GM12878 (cell line): ENCODE measurements at regions not wholly inside any gene's neighbourhood (a gene's known extent, or its start where the extent isn't known, plus 50 kb on each side); places are given as distances from the start of the nearest gene placed in this dataset.

Experiments used
- ATAC-seq: fragments of 200-7000 bp; cut with Tn5 transposase; 3 replicates; pipeline ENCODE4 v1.9.1; 2020; ENCODE audit warnings: mild to moderate bottlenecking, moderate library complexity
- BruUV-seq: library from RNA; stranded (reverse); fragments of 400-500 nt; replicated peaks from 2 replicates; lab custom pipeline; 2021; lab: Mats Ljungman, UMichigan
- CTCF ChIA-PET: fragments of 300-600 bp; sonication (Branson Sonifier 250); formaldehyde crosslinking; extraction: SDS; loops from one replicate; lab custom pipeline; 2021; ENCODE audit warnings: inconsistent platforms; lab: Yijun Ruan, JAX
- POLR2A ChIA-PET: fragments of 350-600 bp; formaldehyde crosslinking; extraction: SDS; loops from one replicate; lab custom pipeline; 2021; ENCODE audit warnings: inconsistent platforms; lab: Charles Lee
- RAD21 ChIA-PET: fragments of 300-600 bp; sonication (Branson Sonifier 250); formaldehyde crosslinking; loops from one replicate; lab custom pipeline; 2023; ENCODE audit warnings: antibody characterized with exemption; ENCODE audit not compliant: unreplicated experiment; lab: Charles Lee
- SMC1A ChIA-PET: fragments of 300-600 bp; sonication (Branson Sonifier 250); formaldehyde crosslinking; loops from one replicate; lab custom pipeline; 2023; ENCODE audit not compliant: unreplicated experiment, uncharacterized antibody; lab: Charles Lee
- DNase-seq: peaks from one replicate; pipeline ENCODE4 v3.0.0-alpha.2; 2011; ENCODE audit warnings: low read depth, low spot score
- FAIRE-seq: peaks from 3 replicates; lab custom pipeline; 2011; peaks lifted over from hg19 to GRCh38; lab: Jason Lieb, UNC
- H2AFZ ChIP-seq: 2 replicates; pipeline ENCODE4 v1.6.0; 2011; ENCODE audit warnings: low read depth, low read length, control low read depth; ENCODE audit not compliant: control insufficient read depth
- H3K27ac ChIP-seq: 2 replicates; pipeline ENCODE4 v1.5.1; 2011; ENCODE audit warnings: control low read depth; ENCODE audit not compliant: control insufficient read depth, insufficient read depth
- H3K27me3 ChIP-seq, 2 experiments: replicated peaks in 1 of 2; 2 replicates each; pipeline versions ENCODE4 v1.6.0 to v1.6.1; 2011; ENCODE audit warnings: low read length in 1 of 2; ENCODE audit not compliant: control insufficient read depth in 2 of 2, insufficient read depth in 2 of 2
- H3K36me3 ChIP-seq, 2 experiments: 2 replicates each; pipeline ENCODE4 v1.5.1; 2011; ENCODE audit warnings: low read length in 1 of 2; ENCODE audit not compliant: control insufficient read depth in 2 of 2, insufficient read depth in 2 of 2
- H3K4me1 ChIP-seq: 2 replicates; pipeline ENCODE4 v1.6.1; 2011; ENCODE audit warnings: mild to moderate bottlenecking, low read length, moderate library complexity, mixed read lengths; ENCODE audit not compliant: control insufficient read depth, insufficient read depth
- H3K4me2 ChIP-seq: 2 replicates; pipeline ENCODE4 v1.6.0; 2011; ENCODE audit warnings: control low read depth; ENCODE audit not compliant: control insufficient read depth, insufficient read depth
- H3K4me3 ChIP-seq: fragments of 200-600 bp; sonication (generic); 2 replicates; pipeline ENCODE4 v1.5.1; 2016
- H3K79me2 ChIP-seq: 2 replicates; pipeline ENCODE4 v1.6.0; 2011; ENCODE audit warnings: low read length; ENCODE audit not compliant: control insufficient read depth, insufficient read depth
- H3K9ac ChIP-seq: 2 replicates; pipeline ENCODE4 v1.8.0; 2011; ENCODE audit warnings: low read length, control low read depth, mixed read lengths; ENCODE audit not compliant: control insufficient read depth, insufficient read depth
- H3K9me3 ChIP-seq: replicated peaks from 3 replicates; pipeline ENCODE4 v1.5.1; 2011; ENCODE audit warnings: mild to moderate bottlenecking, low read length; ENCODE audit not compliant: control insufficient read depth, insufficient read depth
- H4K20me1 ChIP-seq: 2 replicates; pipeline ENCODE4 v1.6.0; 2011; ENCODE audit not compliant: control insufficient read depth, insufficient read depth
- BHLHE40 ChIP-seq, 2 experiments: fragments of 450-650 bp in 1 of 2; IDR thresholded peaks; 2 replicates each; pipeline ENCODE4 v1.6.1; 2011 to 2017; ENCODE audit warnings: low read depth in 2 of 2, borderline replicate concordance in 1 of 2, improper control_type of control experiment in 1 of 2, low read length in 1 of 2, mild to moderate bottlenecking in 1 of 2
- MEF2B ChIP-seq: fragments of 450-650 bp; IDR thresholded peaks from 2 replicates; pipeline ENCODE4 v1.6.1; 2018; ENCODE audit warnings: mild to moderate bottlenecking, moderate library complexity; ENCODE audit not compliant: partially characterized antibody, poor library complexity, severe bottlenecking
- NFIC ChIP-seq: IDR thresholded peaks from 2 replicates; pipeline ENCODE4 v1.6.1; 2012; ENCODE audit warnings: low read depth, mild to moderate bottlenecking, inconsistent platforms, low read length, moderate library complexity
- NFYB ChIP-seq: IDR thresholded peaks from 2 replicates; pipeline ENCODE4 v1.6.1; 2011; ENCODE audit warnings: low read depth, mild to moderate bottlenecking, low read length, improper control_type of control experiment, moderate library complexity; ENCODE audit not compliant: insufficient read depth
- PAX5 ChIP-seq: IDR thresholded peaks from 2 replicates; pipeline ENCODE4 v1.6.1; 2011; ENCODE audit warnings: low read depth, low read length, borderline replicate concordance
- SIX5 ChIP-seq: IDR thresholded peaks from 2 replicates; pipeline ENCODE4 v1.6.1; 2011; ENCODE audit warnings: mild to moderate bottlenecking, low read depth, low read length, moderate library complexity; ENCODE audit not compliant: severe bottlenecking
- TAF1 ChIP-seq: IDR thresholded peaks from 2 replicates; pipeline ENCODE4 v1.6.1; 2011; ENCODE audit warnings: mild to moderate bottlenecking, low read depth, low read length, borderline replicate concordance
- TARDBP ChIP-seq: IDR thresholded peaks from 2 replicates; pipeline ENCODE4 v1.6.1; 2016; ENCODE audit warnings: borderline replicate concordance
- ZBTB40 ChIP-seq: fragments of 450-650 bp; IDR thresholded peaks from 2 replicates; pipeline ENCODE4 v1.6.1; 2016; ENCODE audit warnings: mild to moderate bottlenecking, moderate library complexity, borderline replicate concordance
- ZNF592 ChIP-seq: fragments of 450-650 bp; IDR thresholded peaks from 2 replicates; pipeline ENCODE4 v1.6.1; 2017; ENCODE audit warnings: mild to moderate bottlenecking, moderate library complexity
- WGBS: methylation state at CpG from one replicate; pipeline ENCODE4 v1.1.6; 2016; ENCODE audit warnings: low lambda C conversion rate; ENCODE audit not compliant: insufficient replicate concordance, insufficient coverage; ENCODE audit errors: missing lambda C conversion rate; 5-methylcytosine and 5-hydroxymethylcytosine counted together
- in situ Hi-C: fragments of 300-500 bp; cut with MboI; formaldehyde crosslinking; loops from 9 replicates; pipeline ENCODE4 v1.14.3; 2018; ENCODE audit warnings: mixed read lengths
- intact Hi-C: fragments of 100-400 bp; cut with micrococcal nuclease; formaldehyde crosslinking; loops from one replicate; pipeline ENCODE4 v1.14.2; 2022; ENCODE audit not compliant: unreplicated experiment

DNA sequence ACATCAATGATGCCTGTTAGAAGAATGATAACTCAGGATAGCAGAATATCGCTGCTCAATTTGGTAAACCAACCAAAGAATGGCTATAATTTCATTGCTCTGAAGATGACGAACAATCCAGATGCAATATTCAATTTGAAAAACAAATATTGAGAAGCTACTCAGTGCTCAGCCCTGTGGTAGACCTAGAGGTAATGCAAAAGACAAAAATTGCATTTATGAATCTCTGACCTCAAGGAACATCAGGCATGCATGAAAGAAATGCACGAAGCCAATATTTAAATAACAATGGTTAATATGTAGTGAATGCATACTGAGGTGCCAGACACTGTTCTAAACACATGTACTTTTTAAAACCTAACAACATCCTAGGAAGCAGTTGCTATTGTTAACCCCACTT, 298.6 kb upstream of the TMTC1 start:
- ATAC-seq (no peak), FAIRE-seq (no peak), DNase-seq (no peak)
- Histone ChIP-seq H3K4me3 (no peak overlapping the region), H2AFZ (no peak overlapping the region), H3K4me1 (no peaks in the 10 kb centered on the region), H3K27me3 (no peaks in the 10 kb centered on the region), H3K36me3 (no peaks in the 10 kb centered on the region), H3K4me2 (no peak overlapping the region), H3K9ac (no peak overlapping the region), H4K20me1 (no peaks in the 10 kb centered on the region), H3K9me3 (no peaks in the 10 kb centered on the region), H3K79me2 (no peaks in the 10 kb centered on the region), H3K27ac (no peak overlapping the region)
- intact Hi-C loops: no loop called here
- ChIA-PET SMC1A (interaction anchor here (1.0 kb wide), 1 partner anchor 10 kb away, joined by 4 read pairs; no protein-coding TSS in a partner anchor), POLR2A (no interaction called here), CTCF (no interaction called here), RAD21 (no interaction called here)
- no TSS peak for BruUV-seq
- WGBS: 27% methylated on average over 3 of the region's 3 CpGs
- in situ Hi-C loops: no loop called here
- TF ChIP-seq BHLHE40 (IDR thresholded peaks at IDR 0.05; ENCODE audit: borderline replicate concordance in 1 of 2, low read depth in 2 of 2, low read length in 1 of 2) (no peak), SIX5 (no peak), TAF1 (no peak)

DNA sequence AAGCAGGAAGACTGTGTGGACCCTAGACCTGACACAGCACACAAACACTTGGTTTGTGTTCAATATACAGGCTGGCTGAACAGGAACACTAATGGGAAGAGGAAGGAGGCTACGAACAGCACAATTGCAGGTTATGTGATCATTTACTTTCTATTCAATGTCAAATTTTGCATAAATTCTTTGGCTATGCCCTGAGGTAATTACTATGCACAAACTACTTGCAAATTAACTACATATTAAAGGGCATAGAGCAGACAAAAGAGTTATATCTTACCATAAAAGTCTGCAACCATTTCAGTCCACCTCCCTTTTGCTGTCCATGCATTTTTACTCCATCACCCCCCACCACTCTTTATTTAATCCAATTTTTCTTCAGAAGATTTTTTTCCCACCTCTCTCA, 291.2 kb upstream of the TMTC1 start:
- RAD21 ChIA-PET: no interaction called here
- in situ Hi-C loops: no loop called here
- BruUV-seq: no TSS peak
- TF ChIP-seq TARDBP: no peak
- no peak for TF ChIP-seq ZBTB40
- TF ChIP-seq PAX5: no peak
- no peak for TF ChIP-seq MEF2B
- TF ChIP-seq ZNF592: no peak
- TF ChIP-seq NFIC: no peak
- TF ChIP-seq NFYB: no peak

More for the DNA sequence above, 291.2 kb upstream of the TMTC1 start:
- ATAC-seq (no peak), FAIRE-seq (no peak), DNase-seq (no peak)
- 43% methylated on average over 1 of the region's 1 CpG for WGBS
- no peak overlapping the region for H3K27ac ChIP-seq
- SMC1A ChIA-PET: no interaction called here
- no peaks in the 10 kb centered on the region for H3K4me1 ChIP-seq
- no peaks in the 10 kb centered on the region for H3K36me3 ChIP-seq
- no peak overlapping the region for H2AFZ ChIP-seq
- intact Hi-C loops: no loop called here
- H3K27me3 ChIP-seq: no peaks in the 10 kb centered on the region
- POLR2A ChIA-PET: no interaction called here
- CTCF ChIA-PET: no interaction called here
- no peaks in the 10 kb centered on the region for H3K9me3 ChIP-seq
- no peaks in the 10 kb centered on the region for H4K20me1 ChIP-seq
- H3K9ac ChIP-seq: no peak overlapping the region
- H3K79me2 ChIP-seq: no peaks in the 10 kb centered on the region
- H3K4me3 ChIP-seq: no peak overlapping the region
- no peak overlapping the region for H3K4me2 ChIP-seq
